ENCODE measurements at regions not wholly inside any gene's neighbourhood (a gene's known extent, or its start where the extent isn't known, plus 50 kb on each side); places are given as distances from the start of the nearest gene placed in this dataset.

DNA sequence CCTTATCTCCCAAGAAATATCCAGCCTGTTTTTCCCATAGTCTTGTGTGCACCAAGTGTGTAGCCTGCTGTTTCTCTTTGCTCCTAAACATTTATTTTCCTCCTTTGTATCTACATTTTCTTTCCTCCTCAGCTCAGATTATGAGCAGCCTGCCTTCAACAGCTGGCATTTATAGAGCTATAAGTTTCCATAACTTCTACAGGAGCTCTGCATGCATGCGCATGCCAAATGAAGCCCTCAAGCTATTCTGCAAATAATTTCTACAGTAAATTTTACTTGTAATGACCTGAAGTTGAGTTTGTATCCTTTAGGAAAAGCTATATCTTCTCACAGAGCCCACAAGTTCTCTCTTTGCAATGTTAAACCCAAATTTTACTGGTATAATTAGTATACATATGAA, 699.5 kb downstream of the CETN3 start:
- Histone ChIP-seq H3K27ac (ENCODE audit: insufficient read depth, low read depth, low read length) (no peak overlapping the region), H3K27me3 (ENCODE audit: control insufficient read depth in 2 of 2, insufficient read depth in 2 of 2, low read length in 2 of 2) (peaks cover 0 to 2% of the 10 kb centered on the region in 2 experiments), H3K9me1 (replicated peaks; ENCODE audit: control insufficient read depth, extremely low read depth, insufficient read depth, low read length) (no peaks in the 10 kb centered on the region), H3K9ac (replicated peaks; ENCODE audit: extremely low read depth, insufficient read depth, low read length) (no peak overlapping the region), H2AFZ (ENCODE audit: low read depth, low read length) (no peak overlapping the region), H4K20me1 (replicated peaks; ENCODE audit: control insufficient read depth, extremely low read depth, insufficient read depth, low read length) (no peaks in the 10 kb centered on the region), H3K4me2 (ENCODE audit: insufficient read depth, low read length) (no peak overlapping the region), H3K36me3 (ENCODE audit: control insufficient read depth in 2 of 2, extremely low read depth in 1 of 2, insufficient read depth in 2 of 2, low read length in 2 of 2) (no peaks in the 10 kb centered on the region), H3K79me2 (ENCODE audit: control insufficient read depth, insufficient read depth, low read length) (no peaks in the 10 kb centered on the region), H3K9me3 (replicated peaks; ENCODE audit: control insufficient read depth, insufficient read depth, low read length) (no peaks in the 10 kb centered on the region), H3K4me1 (ENCODE audit: control insufficient read depth, extremely low read depth, insufficient read depth, low read length) (no peaks in the 10 kb centered on the region), H3K4me3 (replicated peaks in 1 of 3; ENCODE audit: insufficient read depth in 1 of 3, low read depth in 1 of 3, low read length in 3 of 3) (no peak overlapping the region)
- dilution Hi-C loops (cut with MboI; ENCODE audit: extremely low pct_ligation_motif_present, low sequenced_read_pairs): no loop called here
- TF ChIP-seq, protein P1, sequence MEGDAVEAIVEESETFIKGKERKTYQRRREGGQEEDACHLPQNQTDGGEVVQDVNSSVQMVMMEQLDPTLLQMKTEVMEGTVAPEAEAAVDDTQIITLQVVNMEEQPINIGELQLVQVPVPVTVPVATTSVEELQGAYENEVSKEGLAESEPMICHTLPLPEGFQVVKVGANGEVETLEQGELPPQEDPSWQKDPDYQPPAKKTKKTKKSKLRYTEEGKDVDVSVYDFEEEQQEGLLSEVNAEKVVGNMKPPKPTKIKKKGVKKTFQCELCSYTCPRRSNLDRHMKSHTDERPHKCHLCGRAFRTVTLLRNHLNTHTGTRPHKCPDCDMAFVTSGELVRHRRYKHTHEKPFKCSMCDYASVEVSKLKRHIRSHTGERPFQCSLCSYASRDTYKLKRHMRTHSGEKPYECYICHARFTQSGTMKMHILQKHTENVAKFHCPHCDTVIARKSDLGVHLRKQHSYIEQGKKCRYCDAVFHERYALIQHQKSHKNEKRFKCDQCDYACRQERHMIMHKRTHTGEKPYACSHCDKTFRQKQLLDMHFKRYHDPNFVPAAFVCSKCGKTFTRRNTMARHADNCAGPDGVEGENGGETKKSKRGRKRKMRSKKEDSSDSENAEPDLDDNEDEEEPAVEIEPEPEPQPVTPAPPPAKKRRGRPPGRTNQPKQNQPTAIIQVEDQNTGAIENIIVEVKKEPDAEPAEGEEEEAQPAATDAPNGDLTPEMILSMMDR (IDR thresholded peaks at IDR 0.05; ENCODE audit: extremely low read depth in 1 of 2, insufficient read depth in 1 of 2, low read depth in 1 of 2, low read length in 2 of 2): no peak
- TF ChIP-seq FOS (IDR thresholded peaks at IDR 0.05; ENCODE audit: borderline replicate concordance, insufficient read depth, low read length) (no peak), JUN (IDR thresholded peaks at IDR 0.05; ENCODE audit: borderline replicate concordance, insufficient read depth, insufficient read length, low read depth) (no peak), GATA2 (IDR thresholded peaks at IDR 0.05; ENCODE audit: insufficient read depth, insufficient read length, low read depth, low read length) (no peak), POLR2A (IDR thresholded peaks at IDR 0.05; ENCODE audit: low read depth, low read length) (no peak), POLR2AphosphoS5 (IDR thresholded peaks at IDR 0.05; ENCODE audit: insufficient read depth, low read depth, low read length) (no peak), MYC (IDR thresholded peaks at IDR 0.05; ENCODE audit: low read depth, low read length) (no peak), EZH2 (IDR thresholded peaks at IDR 0.05; ENCODE audit: borderline replicate concordance, low read depth, low read length, severe bottlenecking) (no peak)
- TF ChIP-seq, protein P2, sequence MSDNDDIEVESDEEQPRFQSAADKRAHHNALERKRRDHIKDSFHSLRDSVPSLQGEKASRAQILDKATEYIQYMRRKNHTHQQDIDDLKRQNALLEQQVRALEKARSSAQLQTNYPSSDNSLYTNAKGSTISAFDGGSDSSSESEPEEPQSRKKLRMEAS (IDR thresholded peaks at IDR 0.05; ENCODE audit: insufficient read depth, insufficient read length): no peak
- FAIRE-seq (no peak), DNase-seq (ENCODE audit: low read depth, low spot score) (no peak)
- ChIA-PET POLR2A (interaction anchor here (0.6 kb wide), 1 partner anchor 542 kb away, joined by 6 read pairs; no protein-coding TSS in a partner anchor), CTCF (no interaction called here)
- intact Hi-C loops (cut with micrococcal nuclease): no loop called here
- BruUV-seq (replicated peaks): no TSS peak

Data from endothelial cell of umbilical vein (primary cell).